BLaER1 (cell line): ENCODE measurements at regions not wholly inside any gene's neighbourhood (a gene's known extent, or its start where the extent isn't known, plus 50 kb on each side); places are given as distances from the start of the nearest gene placed in this dataset.
"Not testable (repeated sequence)": the region's sequence is repeated elsewhere in the genome, so short reads cannot be mapped to it uniquely, and the experiment has no call there.

Source experiments
- H3K27ac ChIP-seq: shearing (Covaris generic); formaldehyde crosslinking; 2 replicates; pipeline ENCODE4 v1.8.1; 2022
- H3K27me3 ChIP-seq: shearing (Covaris generic); formaldehyde crosslinking; 2 replicates; pipeline ENCODE4 v1.8.1; 2022
- H3K36me3 ChIP-seq: shearing (Covaris generic); formaldehyde crosslinking; 2 replicates; pipeline ENCODE4 v1.8.1; 2022
- H3K4me1 ChIP-seq: shearing (Covaris generic); formaldehyde crosslinking; 2 replicates; pipeline ENCODE4 v1.8.1; 2022
- H3K4me2 ChIP-seq: shearing (Covaris generic); formaldehyde crosslinking; 2 replicates; pipeline ENCODE4 v1.8.1; 2022
- H3K4me3 ChIP-seq: shearing (Covaris generic); formaldehyde crosslinking; 2 replicates; pipeline ENCODE4 v1.8.1; 2022
- H3K9ac ChIP-seq: shearing (Covaris generic); formaldehyde crosslinking; 2 replicates; pipeline ENCODE4 v1.8.1; 2022
- H3K9me3 ChIP-seq: shearing (Covaris generic); formaldehyde crosslinking; 2 replicates; pipeline ENCODE4 v1.8.1; 2022
- H4K20me1 ChIP-seq: shearing (Covaris generic); formaldehyde crosslinking; 2 replicates; pipeline ENCODE4 v1.8.1; 2022
- Cebpa-rat ChIP-seq: shearing (Covaris generic); IDR thresholded peaks from 2 replicates; pipeline ENCODE4 v1.8.1; 2022

GRCh38 chr20:51285684-51286083 is 256.8 kb downstream of the NFATC2 start:
- Histone ChIP-seq H3K9me3 (peaks cover 10% of the 10 kb centered on the region), H4K20me1 (no peaks in the 10 kb centered on the region), H3K27ac (no peak overlapping the region), H3K4me1 (no peaks in the 10 kb centered on the region), H3K4me2 (no peak overlapping the region), H3K27me3 (no peaks in the 10 kb centered on the region), H3K4me3 (no peak overlapping the region), H3K36me3 (no peaks in the 10 kb centered on the region), H3K9ac (no peak overlapping the region)
- no peak for TF ChIP-seq Cebpa-rat

DNA sequence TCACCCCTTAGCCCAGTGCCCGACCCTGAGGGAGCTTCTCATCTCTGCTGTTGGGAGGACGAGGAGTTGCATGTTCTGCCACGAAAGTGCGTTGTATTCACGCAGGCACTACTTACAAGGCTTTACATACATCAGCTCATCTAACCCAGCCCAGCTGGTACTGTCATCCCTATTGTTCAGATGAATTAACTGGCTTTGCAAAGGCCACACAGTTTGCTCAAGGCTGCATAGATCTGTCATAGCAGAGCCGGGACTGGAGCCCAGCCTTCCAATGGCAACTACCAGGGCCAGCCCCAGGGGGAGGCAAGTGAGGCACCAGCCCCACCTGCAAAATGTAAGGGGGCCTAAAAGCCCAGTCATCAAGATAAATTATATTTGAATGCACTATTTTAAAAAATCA is 257.6 kb downstream of the NFATC2 start:
- no peak overlapping the region for H3K4me2 ChIP-seq
- no peak overlapping the region for H3K4me3 ChIP-seq
- no peak overlapping the region for H3K9ac ChIP-seq
- no peaks in the 10 kb centered on the region for H3K27me3 ChIP-seq
- H3K36me3 ChIP-seq: no peaks in the 10 kb centered on the region
- H3K4me1 ChIP-seq: no peaks in the 10 kb centered on the region
- H3K27ac ChIP-seq: no peak overlapping the region
- TF ChIP-seq Cebpa-rat: no peak
- H4K20me1 ChIP-seq: no peaks in the 10 kb centered on the region
- H3K9me3 ChIP-seq: peaks cover 8% of the 10 kb centered on the region

DNA sequence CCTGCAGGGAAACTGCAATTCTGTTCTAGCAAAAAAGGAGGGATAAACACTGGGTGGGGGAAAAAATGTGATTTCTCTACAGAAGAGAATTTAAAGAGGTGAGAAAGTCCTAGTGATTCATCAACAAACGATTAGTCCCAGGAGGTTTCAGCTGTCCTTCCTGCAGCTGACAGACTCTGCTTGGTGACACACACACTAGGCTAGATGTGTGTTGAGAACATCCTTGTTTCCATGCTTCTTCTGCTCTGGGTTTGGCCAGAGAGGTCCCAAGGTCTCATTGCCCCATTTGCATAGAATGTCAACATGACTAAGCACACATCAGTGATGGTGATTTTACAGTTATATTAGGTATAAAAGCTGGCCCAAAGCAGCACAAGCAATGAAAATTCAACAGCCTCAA is 258.3 kb downstream of the NFATC2 start:
- Histone ChIP-seq H3K27ac (no peak overlapping the region), H3K9me3 (peaks cover 4% of the 10 kb centered on the region; the same call in 1 of the 2 replicates), H3K4me2 (no peak overlapping the region), H3K4me3 (no peak overlapping the region), H3K4me1 (no peaks in the 10 kb centered on the region), H4K20me1 (no peaks in the 10 kb centered on the region), H3K27me3 (no peaks in the 10 kb centered on the region), H3K36me3 (no peaks in the 10 kb centered on the region), H3K9ac (no peak overlapping the region)
- TF ChIP-seq Cebpa-rat: no peak

DNA sequence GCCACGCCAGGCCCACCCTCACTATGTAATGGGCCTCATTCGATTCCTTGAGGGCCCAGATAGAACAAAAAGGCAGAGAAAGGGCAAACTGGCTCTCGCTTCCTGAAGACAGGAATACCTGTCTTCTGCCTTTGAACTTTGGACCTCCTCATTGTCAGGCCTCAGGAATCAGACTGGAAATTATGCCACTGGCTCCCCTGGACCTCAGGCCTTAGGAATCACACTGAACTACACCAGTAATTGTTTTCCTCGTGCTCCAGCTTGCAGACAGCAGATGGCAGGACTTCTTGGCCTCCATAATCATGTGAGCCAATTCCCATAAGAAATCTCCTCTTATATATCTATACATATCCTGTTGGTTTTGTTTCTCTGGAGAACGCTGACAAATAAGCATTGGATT is 258.6 kb upstream of the KCNG1 start:
- Histone ChIP-seq H3K9ac (no peak overlapping the region), H3K4me1 (peaks cover 6% of the 10 kb centered on the region), H3K27me3 (no peaks in the 10 kb centered on the region), H3K36me3 (no peaks in the 10 kb centered on the region), H3K9me3 (peaks cover 4% of the 10 kb centered on the region; the same call in 1 of the 2 replicates), H3K4me2 (no peak overlapping the region), H3K27ac (no peak overlapping the region), H4K20me1 (no peaks in the 10 kb centered on the region), H3K4me3 (no peak overlapping the region)
- no peak for TF ChIP-seq Cebpa-rat

- no peak for TF ChIP-seq Cebpa-rat
- no peak overlapping the region for H3K9ac ChIP-seq
- H3K36me3 ChIP-seq: no peaks in the 10 kb centered on the region
- no peak overlapping the region for H3K27ac ChIP-seq
- no peaks in the 10 kb centered on the region for H4K20me1 ChIP-seq
- H3K4me3 ChIP-seq: no peak overlapping the region
- no peaks in the 10 kb centered on the region for H3K27me3 ChIP-seq
- H3K9me3 ChIP-seq: peaks cover 4% of the 10 kb centered on the region; the same call in 1 of the 2 replicates
- no peak overlapping the region for H3K4me2 ChIP-seq
- H3K4me1 ChIP-seq: peaks cover 18% of the 10 kb centered on the region
These were observed 257.1 kb upstream of the KCNG1 start for GRCh38 chr20:51280047-51280446.

DNA sequence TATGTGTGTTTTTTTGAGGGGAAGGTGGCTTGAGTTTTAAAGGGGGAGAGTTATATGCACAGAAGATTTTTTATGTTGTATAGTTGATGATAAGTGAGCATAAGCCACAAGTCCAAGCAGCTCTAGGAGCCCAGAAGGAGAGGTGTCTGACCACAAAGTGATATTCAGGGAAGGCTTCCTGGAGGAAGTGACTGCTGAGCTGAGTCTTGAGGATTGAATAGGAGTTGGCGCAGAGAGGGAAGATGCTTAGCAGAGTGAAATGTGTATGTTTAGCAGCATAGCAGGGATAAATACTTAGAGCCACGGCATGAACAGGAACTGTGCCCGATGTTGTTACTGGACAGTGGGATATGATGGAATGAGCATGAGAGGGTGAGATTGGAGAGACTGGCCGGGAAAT is 255.1 kb upstream of the KCNG1 start:
- no peaks in the 10 kb centered on the region for H4K20me1 ChIP-seq
- no peaks in the 10 kb centered on the region for H3K36me3 ChIP-seq
- H3K27me3 ChIP-seq: no peaks in the 10 kb centered on the region
- H3K27ac ChIP-seq: no peak overlapping the region
- peaks cover under 1% of the 10 kb centered on the region; the same call in 1 of the 2 replicates for H3K9me3 ChIP-seq
- H3K9ac ChIP-seq: no peak overlapping the region
- H3K4me1 ChIP-seq: peaks cover 18% of the 10 kb centered on the region
- H3K4me3 ChIP-seq: no peak overlapping the region
- no peak overlapping the region for H3K4me2 ChIP-seq
- no peak for TF ChIP-seq Cebpa-rat

DNA sequence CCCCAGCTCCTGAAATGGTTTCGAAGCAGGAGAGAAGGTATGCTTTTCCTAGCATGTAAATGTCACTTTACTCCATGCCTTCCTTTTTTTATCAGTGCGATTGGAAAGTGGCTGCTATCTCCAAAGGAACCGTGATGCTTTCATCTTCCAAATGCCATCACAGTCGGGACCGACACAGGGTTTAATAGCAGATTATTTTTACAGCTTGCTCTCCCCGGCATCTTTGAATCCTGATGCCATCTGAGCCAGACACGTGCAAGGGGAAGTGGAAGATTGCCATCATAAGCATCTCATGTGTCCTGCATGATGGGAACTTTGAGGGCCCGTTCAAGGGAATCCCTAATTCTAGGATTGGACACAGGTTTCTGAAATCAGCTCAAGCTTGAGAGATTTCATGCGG is 253.4 kb upstream of the KCNG1 start:
- H3K9ac ChIP-seq: no peak overlapping the region
- H3K4me2 ChIP-seq: peak overlapping the region; percentile 46
- peaks cover 18% of the 10 kb centered on the region for H3K4me1 ChIP-seq
- TF ChIP-seq Cebpa-rat: no peak
- H3K4me3 ChIP-seq: no peak overlapping the region
- no peaks in the 10 kb centered on the region for H4K20me1 ChIP-seq
- H3K27me3 ChIP-seq: no peaks in the 10 kb centered on the region
- no peak overlapping the region for H3K27ac ChIP-seq
- H3K9me3 ChIP-seq: no peaks in the 10 kb centered on the region
- no peaks in the 10 kb centered on the region for H3K36me3 ChIP-seq

DNA sequence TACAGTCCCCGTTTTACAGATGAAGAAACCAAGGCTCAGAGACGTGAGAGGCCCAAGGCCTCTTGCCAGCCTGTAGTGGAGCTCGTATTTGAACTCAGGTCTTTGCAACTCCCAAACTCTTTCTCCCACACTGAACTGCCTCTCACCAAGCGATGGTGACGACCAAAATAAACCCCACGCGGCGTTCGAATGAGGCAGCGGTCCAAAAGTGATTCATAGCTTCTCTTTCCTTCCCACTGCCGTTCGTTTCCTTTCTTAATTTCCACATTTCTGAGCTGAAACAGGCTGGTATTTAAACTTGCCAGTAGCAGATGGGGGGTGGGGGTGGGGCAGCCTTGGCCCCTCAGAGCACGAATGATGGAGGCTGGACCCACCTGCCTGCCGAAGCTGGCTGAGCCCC is 252.9 kb upstream of the KCNG1 start:
- Histone ChIP-seq H3K36me3 (no peaks in the 10 kb centered on the region), H4K20me1 (no peaks in the 10 kb centered on the region), H3K27me3 (no peaks in the 10 kb centered on the region), H3K4me3 (no peak overlapping the region), H3K27ac (no peak overlapping the region), H3K9me3 (no peaks in the 10 kb centered on the region), H3K4me2 (peak overlapping the region; percentile 46), H3K9ac (no peak overlapping the region), H3K4me1 (peaks cover 18% of the 10 kb centered on the region)
- TF ChIP-seq Cebpa-rat: no peak

DNA sequence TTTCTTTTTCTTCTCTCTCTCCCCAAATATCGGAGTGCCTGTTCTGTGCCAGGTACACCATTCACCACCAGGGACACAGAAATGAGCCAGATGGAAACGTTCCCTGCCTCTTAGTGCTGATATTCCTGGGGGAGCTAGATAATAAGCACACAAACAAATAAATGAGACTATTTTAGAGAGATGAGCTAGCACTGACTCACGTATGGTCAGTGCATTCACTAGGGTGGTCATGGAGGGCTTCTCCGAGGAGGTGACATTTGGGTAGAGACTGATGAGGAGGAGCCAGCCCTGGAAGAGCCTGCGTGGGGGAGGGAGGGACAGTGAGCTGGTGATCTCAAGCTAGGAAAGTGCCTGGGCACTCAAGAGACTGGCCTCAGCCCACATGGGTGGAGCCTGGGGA is 252.3 kb upstream of the KCNG1 start:
- no peak for TF ChIP-seq Cebpa-rat
- no peaks in the 10 kb centered on the region for H4K20me1 ChIP-seq
- no peaks in the 10 kb centered on the region for H3K27me3 ChIP-seq
- H3K9me3 ChIP-seq: peaks cover 4% of the 10 kb centered on the region; the same call in 1 of the 2 replicates
- H3K36me3 ChIP-seq: no peaks in the 10 kb centered on the region
- no peak overlapping the region for H3K9ac ChIP-seq
- H3K4me1 ChIP-seq: peaks cover 18% of the 10 kb centered on the region
- no peak overlapping the region for H3K27ac ChIP-seq
- no peak overlapping the region for H3K4me3 ChIP-seq
- H3K4me2 ChIP-seq: peak overlapping the region; percentile 46; the same call in 1 of the 2 replicates

DNA sequence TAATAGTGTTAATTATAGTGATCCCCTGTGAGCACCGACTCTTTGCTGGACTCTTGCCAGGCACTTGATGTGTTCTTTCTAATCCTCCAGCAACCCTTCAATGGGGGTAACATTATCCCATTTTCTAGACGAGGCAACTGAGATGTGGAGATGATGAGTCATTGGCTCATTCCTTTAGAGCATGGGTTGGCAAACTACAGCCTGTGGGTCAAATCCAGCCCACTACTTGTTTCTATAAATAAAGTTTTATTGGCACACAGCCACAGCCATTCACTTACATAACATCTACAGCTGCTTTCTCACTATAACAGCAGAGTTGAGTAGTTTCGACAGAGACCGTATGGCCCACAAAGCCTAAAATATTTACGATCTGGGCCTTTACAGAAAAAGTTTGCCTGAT is 249.5 kb upstream of the KCNG1 start:
- Histone ChIP-seq H4K20me1 (no peaks in the 10 kb centered on the region), H3K4me1 (peaks cover 18% of the 10 kb centered on the region), H3K27ac (no peak overlapping the region), H3K36me3 (no peaks in the 10 kb centered on the region), H3K9me3 (peaks cover 11% of the 10 kb centered on the region), H3K4me2 (no peak overlapping the region), H3K27me3 (no peaks in the 10 kb centered on the region), H3K9ac (no peak overlapping the region), H3K4me3 (no peak overlapping the region)
- TF ChIP-seq Cebpa-rat: no peak

DNA sequence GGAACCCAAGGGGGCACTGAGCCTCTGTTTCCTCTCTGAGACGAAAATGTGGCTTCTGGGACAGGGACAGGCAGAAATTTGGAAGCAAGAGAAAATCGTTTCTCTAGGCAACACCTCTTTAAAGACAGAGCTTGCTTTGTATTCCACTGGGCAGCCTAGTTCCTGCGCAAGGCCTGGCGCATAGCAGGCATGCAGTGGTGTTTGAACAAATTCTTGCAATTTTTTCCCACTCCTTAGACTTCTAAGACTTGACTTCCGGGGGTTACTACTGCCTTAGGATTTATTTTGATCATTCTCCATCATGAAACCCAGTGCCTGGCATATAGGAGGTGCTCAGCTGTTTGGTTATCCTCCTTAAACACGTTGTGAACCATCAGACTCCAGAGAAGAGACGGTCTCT is 249.0 kb upstream of the KCNG1 start:
- H3K9me3 ChIP-seq: peaks cover 11% of the 10 kb centered on the region
- H4K20me1 ChIP-seq: no peaks in the 10 kb centered on the region
- H3K27me3 ChIP-seq: no peaks in the 10 kb centered on the region
- H3K4me2 ChIP-seq: no peak overlapping the region
- no peak overlapping the region for H3K9ac ChIP-seq
- H3K4me3 ChIP-seq: no peak overlapping the region
- TF ChIP-seq Cebpa-rat: no peak
- H3K36me3 ChIP-seq: no peaks in the 10 kb centered on the region
- peaks cover 16% of the 10 kb centered on the region for H3K4me1 ChIP-seq
- H3K27ac ChIP-seq: no peak overlapping the region

- not testable (repeated sequence) for H3K4me3 ChIP-seq, H3K4me1 ChIP-seq, H3K9ac ChIP-seq, H3K27me3 ChIP-seq, H3K36me3 ChIP-seq, H3K4me2 ChIP-seq, H3K27ac ChIP-seq, H4K20me1 ChIP-seq
- peaks cover 15% of the 10 kb centered on the region for H3K9me3 ChIP-seq
These were observed 248.4 kb upstream of the KCNG1 start for GRCh38 chr20:51271289-51271688.
